HG02571 (cell line): ENCODE measurements at regions not wholly inside any gene's neighbourhood (a gene's known extent, or its start where the extent isn't known, plus 50 kb on each side); places are given as distances from the start of the nearest gene placed in this dataset.

Source experiments
- ATAC-seq: cut with Tn5 transposase; IDR thresholded peaks from one replicate; pipeline ENCODE4 v1.9.1; 2021; ENCODE audit warnings: mild to moderate bottlenecking, moderate library complexity; ENCODE audit not compliant: unreplicated experiment

GRCh38 chr6:93083337-93084230, 335.8 kb downstream of the EPHA7 start:
- ATAC-seq, result no peak

GRCh38 chr6:93081901-93082300, 337.5 kb downstream of the EPHA7 start:
- no peak for ATAC-seq

- ATAC-seq, result no peak
These were observed 340.3 kb downstream of the EPHA7 start for GRCh38 chr6:93079061-93079460.

GRCh38 chr6:93073811-93074210, 345.5 kb downstream of the EPHA7 start:
- no peak for ATAC-seq

GRCh38 chr6:93069856-93070255, 349.5 kb downstream of the EPHA7 start:
- ATAC-seq, result no peak

GRCh38 chr6:93059911-93060310, 359.4 kb downstream of the EPHA7 start:
- no peak for ATAC-seq

GRCh38 chr6:93057584-93057983, 361.8 kb downstream of the EPHA7 start:
- ATAC-seq, result no peak

GRCh38 chr6:93048381-93048780, 371.0 kb downstream of the EPHA7 start:
- no peak for ATAC-seq

GRCh38 chr6:93047033-93047432, 372.3 kb downstream of the EPHA7 start:
- no peak for ATAC-seq

GRCh38 chr6:93045156-93045555, 374.2 kb downstream of the EPHA7 start:
- ATAC-seq, result no peak

GRCh38 chr6:93040375-93040774, 379.0 kb downstream of the EPHA7 start:
- ATAC-seq, result no peak

- ATAC-seq, result no peak
These were observed 382.5 kb downstream of the EPHA7 start for GRCh38 chr6:93036835-93037234.

GRCh38 chr6:93035756-93036155, 383.6 kb downstream of the EPHA7 start:
- no peak for ATAC-seq

GRCh38 chr6:93021235-93021915, 398.0 kb downstream of the EPHA7 start:
- ATAC-seq, result no peak

- ATAC-seq, result no peak
These were observed 401.7 kb downstream of the EPHA7 start for GRCh38 chr6:93017626-93018025.

- no peak for ATAC-seq
These were observed 402.1 kb downstream of the EPHA7 start for GRCh38 chr6:93017213-93017612.

- ATAC-seq, result no peak
These were observed 406.3 kb downstream of the EPHA7 start for GRCh38 chr6:93013054-93013453.

- ATAC-seq, result no peak
These were observed 411.0 kb downstream of the EPHA7 start for GRCh38 chr6:93008375-93008774.

GRCh38 chr6:92989656-92990055, 429.7 kb downstream of the EPHA7 start:
- ATAC-seq, result no peak

- no peak for ATAC-seq
These were observed 440.1 kb downstream of the EPHA7 start for GRCh38 chr6:92979281-92979680.

- ATAC-seq, result no peak
These were observed 442.3 kb downstream of the EPHA7 start for GRCh38 chr6:92977018-92977417.

GRCh38 chr6:92967362-92967761, 452.0 kb downstream of the EPHA7 start:
- no peak for ATAC-seq
